IPS-NIHi11 (cell line): ENCODE measurements at regions not wholly inside any gene's neighbourhood (a gene's known extent, or its start where the extent isn't known, plus 50 kb on each side); places are given as distances from the start of the nearest gene placed in this dataset.

Experiments used
- DNase-seq: peaks from one replicate; pipeline ENCODE4 v3.0.0; 2012; ENCODE audit warnings: mixed read lengths, low spot score

DNA sequence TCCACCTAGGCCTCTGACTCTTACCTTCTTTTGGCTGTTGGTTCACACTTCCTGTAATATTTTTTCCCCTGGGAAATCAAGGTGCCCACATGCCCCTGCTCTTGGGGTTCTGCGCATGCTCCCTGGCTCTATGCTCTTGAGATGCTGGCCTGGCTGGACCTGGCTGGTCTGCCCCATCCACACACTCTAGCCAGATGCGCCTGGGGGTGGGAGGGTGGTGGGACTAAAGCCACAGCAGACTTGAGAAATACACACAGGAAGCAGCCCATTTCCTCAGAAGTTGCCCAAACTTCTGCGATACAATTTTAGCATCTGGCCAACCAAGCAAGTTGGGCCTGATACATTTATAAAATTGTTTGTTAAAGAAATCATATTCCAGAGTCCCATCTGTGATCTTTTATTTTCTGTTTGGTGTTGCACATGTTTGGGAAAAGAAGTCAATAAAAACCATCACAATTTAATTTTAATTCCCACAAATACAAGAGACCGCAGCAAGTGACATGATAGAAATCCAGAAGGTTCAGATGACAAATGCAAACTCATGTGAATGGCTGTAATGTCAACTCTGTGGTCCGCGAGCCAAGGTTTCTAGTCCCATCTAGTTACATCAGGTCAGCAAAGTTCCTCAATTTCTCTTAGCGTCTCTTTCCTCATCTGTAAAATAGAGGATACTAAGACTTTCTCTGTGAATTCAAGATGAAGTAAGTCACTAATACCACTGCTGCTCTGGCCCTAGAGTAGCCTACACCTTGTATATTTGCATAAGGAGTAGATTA is 55.9 kb upstream of the MEF2A start:
- DNase-seq = no peak

DNA sequence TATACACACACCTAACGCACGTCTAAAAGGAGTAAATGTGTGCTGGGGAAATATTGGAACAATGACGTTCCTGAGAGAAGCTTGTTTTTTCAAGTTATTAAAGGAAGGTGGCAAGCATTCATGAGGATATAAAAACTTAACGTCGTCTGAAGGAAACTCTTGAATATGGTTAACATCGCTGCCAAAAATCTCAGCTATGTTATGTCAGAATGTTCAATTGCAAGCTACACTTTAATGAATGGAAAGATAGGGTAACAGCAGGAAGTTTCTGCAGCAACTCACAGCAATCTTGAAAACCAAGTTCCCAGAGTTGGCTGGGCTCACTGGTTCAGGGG is 54.3 kb upstream of the MEF2A start:
- no peak for DNase-seq

DNA sequence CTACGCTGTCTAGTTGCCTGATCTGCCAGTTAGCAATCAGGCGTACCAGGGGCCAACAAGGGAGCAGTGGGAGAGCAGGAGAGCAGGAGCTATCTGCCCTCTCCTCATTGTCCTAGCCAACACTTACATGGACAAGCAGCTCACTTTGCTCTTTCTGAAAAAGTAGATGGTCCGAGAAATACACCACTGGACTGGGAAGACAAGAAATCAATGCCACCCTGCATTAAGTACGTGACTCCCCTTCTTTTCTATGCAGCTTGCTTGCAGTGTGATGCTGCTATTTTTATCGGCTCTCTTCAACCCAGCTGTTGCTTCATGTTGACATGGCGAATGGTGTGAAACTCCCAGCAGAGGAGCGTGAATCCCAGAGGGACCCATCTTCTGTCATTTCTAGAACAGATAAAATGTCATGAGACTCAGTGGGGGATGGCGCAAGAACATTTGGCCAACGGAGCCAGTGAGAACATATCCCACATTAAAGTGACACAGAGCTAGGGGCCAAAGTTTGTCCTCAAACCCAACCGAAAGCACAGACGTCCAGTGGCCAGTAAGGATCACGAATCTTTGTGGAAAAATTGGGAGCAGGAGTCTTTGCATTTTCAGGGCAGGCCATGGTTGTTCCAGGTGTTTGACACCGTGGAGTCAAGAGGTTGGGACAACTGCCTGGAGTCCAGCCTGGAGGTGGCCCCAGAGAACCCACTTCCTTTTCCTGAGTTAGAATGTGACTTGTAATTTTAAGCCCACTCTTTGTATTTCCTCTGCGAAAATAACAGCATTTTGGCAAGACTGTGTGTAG is 53.7 kb upstream of the MEF2A start:
- DNase-seq = no peak

DNA sequence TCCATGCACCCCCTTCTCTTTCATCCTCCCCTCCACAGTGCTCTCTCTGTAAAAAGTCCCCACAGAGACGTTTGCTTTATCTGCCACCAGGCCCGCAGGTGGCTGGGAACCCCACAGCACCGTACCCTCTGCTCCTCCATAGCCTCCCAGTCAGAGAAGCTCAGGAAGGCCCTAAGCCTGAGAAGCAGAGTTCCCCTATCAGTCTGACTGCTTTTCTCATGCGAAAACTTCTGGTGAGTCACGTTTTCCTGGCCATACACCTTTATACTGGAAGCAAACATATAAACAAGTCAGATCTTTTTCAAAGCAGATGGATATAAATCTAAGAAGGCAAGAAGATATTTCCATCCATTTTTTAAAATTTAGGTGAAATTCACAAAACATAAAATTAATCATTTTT is 51.5 kb upstream of the MEF2A start:
- DNase-seq = no peak
